ENCODE measurements at regions not wholly inside any gene's neighbourhood (a gene's known extent, or its start where the extent isn't known, plus 50 kb on each side); places are given as distances from the start of the nearest gene placed in this dataset.

DNA sequence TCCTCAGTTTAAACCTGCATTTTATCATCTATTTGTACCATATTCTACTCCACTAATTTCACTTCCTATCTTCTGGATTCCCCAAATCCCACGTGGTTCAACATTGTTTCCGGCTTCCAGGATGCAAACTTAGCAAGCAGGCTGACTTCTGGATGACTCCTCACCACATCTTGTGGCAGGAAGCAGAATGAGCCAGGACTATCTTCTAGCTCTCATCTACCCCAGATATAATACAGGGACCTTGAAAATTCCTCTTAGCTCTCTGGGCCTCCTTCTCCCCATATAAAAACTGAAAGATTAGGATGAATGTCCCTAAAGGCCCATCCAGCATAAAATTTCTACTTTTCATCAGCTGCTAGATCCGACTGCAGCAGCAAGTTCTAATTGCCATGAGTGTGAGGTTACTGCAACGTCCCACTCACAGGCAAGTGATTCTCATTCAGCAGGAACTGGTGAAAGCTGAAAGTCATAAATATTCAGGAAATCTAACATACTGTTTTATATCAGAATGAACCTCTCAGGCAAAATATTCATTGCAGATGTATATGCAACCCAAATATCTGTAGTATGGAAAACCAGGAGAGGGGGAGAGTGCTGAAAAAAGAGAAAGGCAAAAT, 93.4 kb downstream of the KCTD12 start:
- no peak overlapping the region for H2AFZ ChIP-seq
- TF ChIP-seq, protein P1, sequence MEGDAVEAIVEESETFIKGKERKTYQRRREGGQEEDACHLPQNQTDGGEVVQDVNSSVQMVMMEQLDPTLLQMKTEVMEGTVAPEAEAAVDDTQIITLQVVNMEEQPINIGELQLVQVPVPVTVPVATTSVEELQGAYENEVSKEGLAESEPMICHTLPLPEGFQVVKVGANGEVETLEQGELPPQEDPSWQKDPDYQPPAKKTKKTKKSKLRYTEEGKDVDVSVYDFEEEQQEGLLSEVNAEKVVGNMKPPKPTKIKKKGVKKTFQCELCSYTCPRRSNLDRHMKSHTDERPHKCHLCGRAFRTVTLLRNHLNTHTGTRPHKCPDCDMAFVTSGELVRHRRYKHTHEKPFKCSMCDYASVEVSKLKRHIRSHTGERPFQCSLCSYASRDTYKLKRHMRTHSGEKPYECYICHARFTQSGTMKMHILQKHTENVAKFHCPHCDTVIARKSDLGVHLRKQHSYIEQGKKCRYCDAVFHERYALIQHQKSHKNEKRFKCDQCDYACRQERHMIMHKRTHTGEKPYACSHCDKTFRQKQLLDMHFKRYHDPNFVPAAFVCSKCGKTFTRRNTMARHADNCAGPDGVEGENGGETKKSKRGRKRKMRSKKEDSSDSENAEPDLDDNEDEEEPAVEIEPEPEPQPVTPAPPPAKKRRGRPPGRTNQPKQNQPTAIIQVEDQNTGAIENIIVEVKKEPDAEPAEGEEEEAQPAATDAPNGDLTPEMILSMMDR (IDR thresholded peaks at IDR 0.05): no peak
- no peaks in the 10 kb centered on the region for H3K36me3 ChIP-seq (ENCODE audit: control insufficient read depth, insufficient read depth, low read length)
- no peaks in the 10 kb centered on the region for H3K79me2 ChIP-seq
- no peak overlapping the region for H3K4me3 ChIP-seq (ENCODE audit: low read depth, low read length)
- no peak overlapping the region for H3K27ac ChIP-seq
- no peak overlapping the region for H3K9ac ChIP-seq
- H3K9me3 ChIP-seq (ENCODE audit: control insufficient read depth, low read length): no peaks in the 10 kb centered on the region
- H3K27me3 ChIP-seq (ENCODE audit: control insufficient read depth, insufficient read depth, low read length): no peaks in the 10 kb centered on the region
- H3K4me1 ChIP-seq: no peaks in the 10 kb centered on the region
- H3K4me2 ChIP-seq (ENCODE audit: low read length): no peak overlapping the region

DNA sequence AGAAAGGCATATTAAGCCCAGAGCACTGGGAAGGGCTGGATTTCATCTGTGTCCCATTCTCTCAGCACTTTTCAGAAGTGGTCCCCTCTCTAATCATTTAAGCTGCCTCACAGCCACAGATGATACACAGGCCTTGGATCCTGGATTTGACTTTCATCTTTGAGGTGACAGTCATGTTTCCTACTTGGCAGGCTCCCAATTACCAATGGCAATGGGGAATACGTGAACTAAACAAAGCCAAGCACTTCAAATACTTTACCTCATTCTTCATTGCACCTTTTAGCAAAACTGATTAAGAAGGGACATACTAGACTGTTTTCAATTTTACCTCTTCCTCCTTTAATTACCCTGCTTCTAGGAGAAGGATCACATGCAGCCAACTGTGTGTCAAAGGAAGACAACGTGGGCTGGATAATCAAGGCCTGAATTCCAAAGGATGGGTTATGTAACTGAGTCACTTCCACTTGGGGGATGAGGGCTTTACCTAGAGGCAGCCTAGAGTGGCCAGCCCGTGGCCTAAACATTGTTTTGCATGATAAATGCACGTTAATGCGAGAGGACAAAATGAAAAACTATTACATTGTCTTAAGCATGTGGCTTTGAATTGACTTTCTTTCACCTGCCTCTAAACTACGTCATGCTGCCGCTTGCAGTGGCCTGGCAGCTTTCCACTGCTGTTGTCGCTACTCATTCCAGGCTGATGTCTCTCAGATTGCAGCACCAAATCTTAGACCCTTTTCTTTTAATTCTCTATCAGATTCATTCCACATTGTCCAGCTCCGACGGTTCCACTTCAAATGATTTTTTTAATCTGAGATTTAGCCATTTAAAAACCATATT, 95.0 kb downstream of the KCTD12 start:
- Histone ChIP-seq H3K27ac (no peak overlapping the region), H2AFZ (no peak overlapping the region), H3K27me3 (ENCODE audit: control insufficient read depth, insufficient read depth, low read length) (no peaks in the 10 kb centered on the region), H3K4me1 (no peaks in the 10 kb centered on the region), H3K79me2 (no peaks in the 10 kb centered on the region), H3K4me3 (ENCODE audit: low read depth, low read length) (no peak overlapping the region), H3K4me2 (ENCODE audit: low read length) (no peak overlapping the region), H3K36me3 (ENCODE audit: control insufficient read depth, insufficient read depth, low read length) (no peaks in the 10 kb centered on the region), H3K9me3 (ENCODE audit: control insufficient read depth, low read length) (no peaks in the 10 kb centered on the region), H3K9ac (no peak overlapping the region)
- TF ChIP-seq, protein P1 (IDR thresholded peaks at IDR 0.05): no peak

DNA sequence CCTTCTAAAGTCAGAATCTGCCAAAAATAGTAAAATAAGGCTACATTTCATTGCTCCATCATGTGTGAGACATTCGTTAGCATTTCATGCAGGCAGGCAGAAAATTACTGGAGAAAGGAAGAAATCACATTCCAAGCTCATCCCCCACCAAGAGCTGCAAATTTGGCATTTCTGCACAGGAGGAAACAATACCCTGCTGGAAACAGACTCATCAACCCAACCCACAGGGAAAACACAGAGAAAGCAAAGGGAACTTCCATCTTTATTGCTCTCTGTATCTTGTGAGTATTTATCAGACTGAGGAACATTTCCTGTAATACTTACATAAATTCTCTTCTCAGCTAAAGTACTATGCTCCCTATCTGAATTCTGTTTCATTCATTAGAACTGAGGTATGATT, 95.7 kb downstream of the KCTD12 start:
- Histone ChIP-seq H3K4me2 (ENCODE audit: low read length) (no peak overlapping the region), H3K9me3 (ENCODE audit: control insufficient read depth, low read length) (no peaks in the 10 kb centered on the region), H3K4me1 (no peaks in the 10 kb centered on the region), H3K36me3 (ENCODE audit: control insufficient read depth, insufficient read depth, low read length) (no peaks in the 10 kb centered on the region), H3K9ac (no peak overlapping the region), H2AFZ (no peak overlapping the region), H3K27me3 (ENCODE audit: control insufficient read depth, insufficient read depth, low read length) (no peaks in the 10 kb centered on the region), H3K27ac (no peak overlapping the region), H3K4me3 (ENCODE audit: low read depth, low read length) (no peak overlapping the region), H3K79me2 (no peaks in the 10 kb centered on the region)
- TF ChIP-seq, protein P1 (IDR thresholded peaks at IDR 0.05): no peak

DNA sequence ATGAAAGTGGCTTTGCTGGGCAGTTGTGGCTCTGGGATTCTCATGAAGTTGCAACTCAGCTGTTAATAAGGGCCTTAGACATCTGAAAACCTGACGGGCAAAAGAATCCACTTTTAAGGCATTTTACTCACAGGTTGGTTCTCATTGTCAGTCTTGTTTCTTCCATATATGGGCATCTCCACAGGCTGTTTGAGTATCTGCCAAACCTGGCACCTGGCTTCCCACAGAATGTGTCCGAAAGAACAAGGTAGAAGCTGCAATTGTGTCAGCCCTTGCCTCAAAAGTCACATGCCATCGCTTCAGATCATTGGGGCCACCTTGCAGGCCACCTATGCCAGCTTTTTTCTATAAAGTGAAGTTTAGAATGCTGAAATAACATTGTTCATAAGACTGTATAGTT, 102.4 kb downstream of the KCTD12 start:
- no peaks in the 10 kb centered on the region for H3K36me3 ChIP-seq (ENCODE audit: control insufficient read depth, insufficient read depth, low read length)
- TF ChIP-seq, protein P1 (IDR thresholded peaks at IDR 0.05): no peak
- no peaks in the 10 kb centered on the region for H3K79me2 ChIP-seq
- no peak overlapping the region for H3K9ac ChIP-seq
- no peaks in the 10 kb centered on the region for H3K9me3 ChIP-seq (ENCODE audit: control insufficient read depth, low read length)
- no peak overlapping the region for H3K4me3 ChIP-seq (ENCODE audit: low read depth, low read length)
- H3K27ac ChIP-seq: no peak overlapping the region
- H2AFZ ChIP-seq: no peak overlapping the region
- no peaks in the 10 kb centered on the region for H3K27me3 ChIP-seq (ENCODE audit: control insufficient read depth, insufficient read depth, low read length)
- H3K4me2 ChIP-seq (ENCODE audit: low read length): no peak overlapping the region
- no peaks in the 10 kb centered on the region for H3K4me1 ChIP-seq

Measured in parathyroid adenoma (tissue), 2 donors.